HCT116 (cell line): ENCODE measurements at regions not wholly inside any gene's neighbourhood (a gene's known extent, or its start where the extent isn't known, plus 50 kb on each side); places are given as distances from the start of the nearest gene placed in this dataset.

ENCODE experiments used
- ATAC-seq: fragments of 200-7000 bp; cut with Tn5 transposase; 2 replicates; pipeline ENCODE4 v1.9.1; 2020; ENCODE audit warnings: mild to moderate bottlenecking, moderate library complexity
- BruUV-seq: library from RNA; stranded (reverse); fragments of 400-500 nt; replicated peaks from 2 replicates; lab custom pipeline; 2021; lab: Mats Ljungman, UMichigan
- CTCF ChIA-PET: fragments of 300-600 bp; sonication (Branson Sonifier 250); formaldehyde crosslinking; loops from one replicate; lab custom pipeline; 2021; ENCODE audit warnings: antibody characterized with exemption; lab: Charles Lee
- POLR2A ChIA-PET: fragments of 300-600, 350-600 bp; sonication (Branson Sonifier 250); formaldehyde crosslinking; loops from one replicate; lab custom pipeline; 2021; ENCODE audit warnings: antibody characterized with exemption; lab: Charles Lee
- RAD21 ChIA-PET, 2 experiments: fragments of 300-600 bp; sonication (Branson Sonifier 250); formaldehyde crosslinking; loops; one replicate each; lab custom pipeline; 2023; ENCODE audit warnings: low total read pairs in 2 of 2; ENCODE audit not compliant: uncharacterized antibody in 2 of 2, unreplicated experiment in 2 of 2, low non-redundant PET in 1 of 2; lab: Charles Lee
- DNase-seq: peaks from one replicate; pipeline ENCODE4 v3.0.0-alpha.2; 2010; ENCODE audit warnings: low read depth, low spot score
- H2AFZ ChIP-seq: fragments of 200-600 bp; shearing (Covaris generic), sonication (generic); 2 replicates; pipeline ENCODE4 v1.6.1; 2017; ENCODE audit warnings: low read depth, mixed run types, mixed read lengths, antibody characterized with exemption, low read length; ENCODE audit not compliant: poor library complexity, severe bottlenecking
- H3K27ac ChIP-seq: 2 replicates; pipeline ENCODE4 v1.5.1; 2012; ENCODE audit warnings: low read depth, low read length
- H3K27me3 ChIP-seq: fragments of 200-600 bp; sonication (generic); 2 replicates; pipeline ENCODE4 v1.6.1; 2016; ENCODE audit warnings: mixed run types, low read length, mixed read lengths; ENCODE audit not compliant: insufficient read depth
- H3K36me3 ChIP-seq, 2 experiments: fragments of 200-500 bp in 1 of 2; fragments of 200-600 bp in 1 of 2; sonication (Bioruptor generic) in 1 of 2; sonication (generic) in 1 of 2; 2 replicates each; pipeline versions ENCODE4 v1.5.1 to v1.6.1; 2014 to 2016; ENCODE audit warnings: low read length in 2 of 2, inconsistent platforms in 1 of 2, mixed read lengths in 1 of 2, mixed run types in 1 of 2; ENCODE audit not compliant: insufficient read depth in 2 of 2, control insufficient read depth in 1 of 2
- H3K4me1 ChIP-seq, 2 experiments: fragments of 200-600 bp in 1 of 2; sonication (generic) in 1 of 2; 2 replicates each; pipeline versions ENCODE4 v1.5.1 to v1.6.1; 2012 to 2017; ENCODE audit warnings: low read length in 2 of 2, inconsistent platforms in 1 of 2, mild to moderate bottlenecking in 1 of 2, mixed read lengths in 1 of 2, mixed run types in 1 of 2, moderate library complexity in 1 of 2; ENCODE audit not compliant: insufficient read depth in 2 of 2, control insufficient read depth in 1 of 2
- H3K4me2 ChIP-seq: fragments of 200-600 bp; sonication (generic); 2 replicates; pipeline ENCODE4 v1.6.1; 2017; ENCODE audit warnings: mixed run types, low read length, mixed read lengths
- H3K4me3 ChIP-seq, 2 experiments: fragments of 200-600 bp in 1 of 2; sonication (generic) in 1 of 2; replicated peaks in 1 of 2; 2 replicates each; pipeline ENCODE4 v1.5.1; 2011 to 2016; ENCODE audit warnings: low read length in 2 of 2, control low read depth in 1 of 2, low read depth in 1 of 2, mild to moderate bottlenecking in 1 of 2, mixed read lengths in 1 of 2, mixed run types in 1 of 2
- H3K79me2 ChIP-seq: fragments of 200-600 bp; sonication (generic); 2 replicates; pipeline ENCODE4 v1.6.1; 2017; ENCODE audit warnings: mild to moderate bottlenecking, mixed run types, low read length, moderate library complexity, mixed read lengths; ENCODE audit not compliant: insufficient read depth
- H3K9ac ChIP-seq: fragments of 200-600 bp; sonication (generic); 2 replicates; pipeline ENCODE4 v1.6.1; 2016; ENCODE audit warnings: low read length, mixed read lengths
- H3K9me2 ChIP-seq: fragments of 200-600 bp; sonication (generic), shearing (Covaris generic); 2 replicates; pipeline ENCODE4 v1.6.1; 2017; ENCODE audit warnings: mixed run types, mild to moderate bottlenecking, moderate library complexity; ENCODE audit not compliant: insufficient read depth
- H3K9me3 ChIP-seq, 2 experiments: fragments of 200-500 bp in 1 of 2; fragments of 200-600 bp in 1 of 2; sonication (Bioruptor generic) in 1 of 2; sonication (generic) in 1 of 2; 2 replicates each; pipeline ENCODE4 v1.6.1; 2014 to 2017; ENCODE audit warnings: low read length in 2 of 2, mixed read lengths in 2 of 2, inconsistent platforms in 1 of 2, low read depth in 1 of 2, mild to moderate bottlenecking in 1 of 2, mixed run types in 1 of 2, moderate library complexity in 1 of 2; ENCODE audit not compliant: control insufficient read depth in 1 of 2, insufficient read depth in 1 of 2
- H4K20me1 ChIP-seq: fragments of 200-600 bp; sonication (generic), shearing (Covaris generic); 2 replicates; pipeline ENCODE4 v1.6.1; 2017; ENCODE audit warnings: mixed run types, mild to moderate bottlenecking, moderate library complexity; ENCODE audit not compliant: insufficient read depth
- CBX3 ChIP-seq: IDR thresholded peaks from 2 replicates; pipeline ENCODE4 v1.6.1; 2012; ENCODE audit warnings: low read depth
- ELF1 ChIP-seq: IDR thresholded peaks from 2 replicates; pipeline ENCODE4 v1.6.1; 2012; ENCODE audit warnings: low read depth, borderline replicate concordance
- FOSL1 ChIP-seq: IDR thresholded peaks from 2 replicates; pipeline ENCODE4 v1.6.1; 2012; ENCODE audit warnings: low read depth
- POLR2AphosphoS5 ChIP-seq: IDR thresholded peaks from 2 replicates; pipeline ENCODE4 v1.6.1; 2011; ENCODE audit warnings: mild to moderate bottlenecking, low read depth, low read length, moderate library complexity
- RAD21 ChIP-seq: IDR thresholded peaks from 2 replicates; pipeline ENCODE4 v1.6.1; 2012; ENCODE audit warnings: low read depth, mild to moderate bottlenecking
- ZBTB33 ChIP-seq: IDR thresholded peaks from 2 replicates; pipeline ENCODE4 v1.6.1; 2011; ENCODE audit warnings: mild to moderate bottlenecking, low read length, moderate library complexity; ENCODE audit not compliant: insufficient replicate concordance; ENCODE audit errors: extremely low read depth
- ZNF274 ChIP-seq: fragments of 200-500 bp; sonication (Bioruptor generic); IDR thresholded peaks from 2 replicates; pipeline ENCODE4 v1.6.1; 2014; ENCODE audit warnings: mild to moderate bottlenecking, low read depth, low read length, inconsistent platforms
- intact Hi-C: fragments of 100-400 bp; cut with micrococcal nuclease; formaldehyde crosslinking; loops from 2 replicates; pipeline ENCODE4 v1.10.0; 2022
- TF ChIP-seq, protein P1 (sequence below): IDR thresholded peaks from 2 replicates; pipeline ENCODE4 v1.6.1; 2012

DNA sequence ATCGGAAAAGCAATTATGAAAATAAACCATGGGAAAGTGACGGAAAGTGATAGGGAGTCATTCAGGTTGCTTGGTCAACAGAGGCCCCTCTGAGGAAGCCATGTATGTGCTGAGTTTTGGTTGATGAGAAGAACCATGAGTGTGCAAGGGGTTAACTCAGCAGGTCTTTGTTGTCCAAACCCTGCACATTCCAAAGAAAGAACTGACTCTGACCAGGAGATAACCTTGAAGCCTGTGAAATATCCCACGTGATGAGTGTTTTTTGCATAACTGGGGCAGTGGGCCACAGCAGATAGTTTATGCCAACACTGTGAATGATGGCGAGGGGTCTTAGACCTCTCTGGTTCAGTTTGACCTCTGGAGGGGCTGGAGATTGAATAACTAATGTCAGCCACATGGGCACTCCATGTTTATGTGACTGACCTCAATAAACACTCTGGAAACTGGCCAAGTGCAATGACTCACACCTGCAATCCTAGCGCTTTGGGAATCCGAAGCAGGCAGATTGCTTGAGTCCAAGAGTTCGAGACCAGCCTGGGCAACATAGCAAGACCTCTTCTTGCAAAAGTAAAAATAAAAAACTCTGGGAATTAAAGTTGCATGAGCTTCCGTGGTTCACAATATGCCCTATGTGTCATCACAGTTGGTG is 154.0 kb upstream of the FOXK1 start:
- TF ChIP-seq, protein P1, sequence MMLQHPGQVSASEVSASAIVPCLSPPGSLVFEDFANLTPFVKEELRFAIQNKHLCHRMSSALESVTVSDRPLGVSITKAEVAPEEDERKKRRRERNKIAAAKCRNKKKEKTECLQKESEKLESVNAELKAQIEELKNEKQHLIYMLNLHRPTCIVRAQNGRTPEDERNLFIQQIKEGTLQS = no peak
- TF ChIP-seq RAD21 = no peak
- no peak for TF ChIP-seq POLR2AphosphoS5
- TF ChIP-seq CBX3 = no peak
- TF ChIP-seq FOSL1 = no peak
- TF ChIP-seq ELF1 = no peak
- no peak for TF ChIP-seq ZNF274
- no peak for TF ChIP-seq ZBTB33
- TF ChIP-seq, all 23 proteins: peak for 0
- Histone ChIP-seq H3K4me2 (no peak overlapping the region), H2AFZ (no peak overlapping the region), H3K27ac (no peak overlapping the region), H3K9ac (no peak overlapping the region), H3K4me3 (no peak overlapping the region), H3K79me2 (no peaks in the 10 kb centered on the region), H3K36me3 (no peaks in the 10 kb centered on the region), H3K9me2 (no peaks in the 10 kb centered on the region), H3K9me3 (no peaks in the 10 kb centered on the region), H3K27me3 (no peaks in the 10 kb centered on the region; the same call in 1 of the 2 replicates), H3K4me1 (no peaks in the 10 kb centered on the region), H4K20me1 (no peaks in the 10 kb centered on the region)
- CTCF ChIA-PET = no interaction called here
- peak; percentile 6 for DNase-seq
- RAD21 ChIA-PET = no interaction called here
- POLR2A ChIA-PET = no interaction called here
- no peak for ATAC-seq
- BruUV-seq = no TSS peak
- intact Hi-C loops = no loop called here
